ENCODE measurements at regions not wholly inside any gene's neighbourhood (a gene's known extent, or its start where the extent isn't known, plus 50 kb on each side); places are given as distances from the start of the nearest gene placed in this dataset.

DNA sequence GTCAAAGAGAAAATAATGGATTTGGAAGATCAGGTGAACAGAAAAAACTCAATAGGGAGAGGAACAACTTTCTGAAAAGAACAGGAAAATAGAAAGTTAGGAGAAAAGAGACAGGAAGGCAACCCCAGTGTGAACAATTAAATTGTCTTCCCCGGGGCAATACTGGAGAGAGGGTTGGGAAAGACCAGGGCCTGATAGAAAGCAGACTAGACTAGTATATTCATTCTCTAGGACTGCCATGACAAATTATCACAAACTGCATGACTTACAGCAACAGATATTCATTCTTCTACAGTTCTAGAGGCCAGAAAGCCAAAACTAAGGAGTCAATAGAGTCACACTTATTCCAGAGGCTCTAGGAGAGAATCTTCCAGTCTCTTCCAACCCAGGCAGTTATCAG is 482.8 kb downstream of the SOX6 start:
- 83% methylated on average over 1 of the region's 1 CpG for WGBS
- H3K27ac ChIP-seq (ENCODE audit: low read depth in 1 of 2, low read length in 1 of 2): no peak overlapping the region
- H3K4me1 ChIP-seq (ENCODE audit: control insufficient read depth in 2 of 2, insufficient read depth in 2 of 2, low read length in 2 of 2): no peaks in the 10 kb centered on the region
- DNase-seq (ENCODE audit: low read depth in 6 of 9, low spot score in 9 of 9): no peak
- no peaks in the 10 kb centered on the region for H3K9me3 ChIP-seq (ENCODE audit: control insufficient read depth in 2 of 2, insufficient read depth in 1 of 2, low read length in 1 of 2)
- no peaks in the 10 kb centered on the region for H3K27me3 ChIP-seq (ENCODE audit: control insufficient read depth in 2 of 2, insufficient read depth in 1 of 2, low read length in 1 of 2)
- no peak overlapping the region for H3K4me3 ChIP-seq (ENCODE audit: low read length in 2 of 2)
- no peaks in the 10 kb centered on the region for H3K36me3 ChIP-seq (ENCODE audit: control insufficient read depth in 2 of 2, insufficient read depth in 2 of 2, low read length in 1 of 2)

DNA sequence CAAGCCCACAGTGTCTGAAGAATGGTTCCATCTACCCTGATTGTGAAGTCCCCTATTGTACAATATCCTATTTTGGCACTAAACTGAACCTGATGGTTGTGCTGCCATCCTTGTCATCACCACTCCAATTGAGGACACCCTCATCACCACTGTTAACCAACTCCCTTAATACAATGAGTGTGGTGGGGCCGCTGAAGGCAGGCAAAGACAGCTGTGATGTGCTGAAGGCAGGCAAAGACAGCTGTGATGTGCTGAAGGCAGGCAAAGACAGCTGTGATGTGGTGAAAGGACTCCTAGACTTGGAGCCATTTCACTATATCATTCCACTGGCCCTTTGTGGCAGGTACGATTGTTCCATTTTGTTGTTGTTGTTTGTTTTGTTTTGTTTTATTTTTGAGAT is 481.6 kb downstream of the SOX6 start:
- Histone ChIP-seq H3K36me3 (ENCODE audit: control insufficient read depth in 2 of 2, insufficient read depth in 2 of 2, low read length in 1 of 2) (no peaks in the 10 kb centered on the region), H3K27ac (ENCODE audit: low read depth in 1 of 2, low read length in 1 of 2) (no peak overlapping the region), H3K27me3 (ENCODE audit: control insufficient read depth in 2 of 2, insufficient read depth in 1 of 2, low read length in 1 of 2) (no peaks in the 10 kb centered on the region), H3K9me3 (ENCODE audit: control insufficient read depth in 2 of 2, insufficient read depth in 1 of 2, low read length in 1 of 2) (no peaks in the 10 kb centered on the region), H3K4me1 (ENCODE audit: control insufficient read depth in 2 of 2, insufficient read depth in 2 of 2, low read length in 2 of 2) (no peaks in the 10 kb centered on the region), H3K4me3 (ENCODE audit: low read length in 2 of 2) (no peak overlapping the region)
- 95% methylated on average over 2 of the region's 2 CpGs for WGBS
- DNase-seq (ENCODE audit: low read depth in 6 of 9, low spot score in 9 of 9): no peak

DNA sequence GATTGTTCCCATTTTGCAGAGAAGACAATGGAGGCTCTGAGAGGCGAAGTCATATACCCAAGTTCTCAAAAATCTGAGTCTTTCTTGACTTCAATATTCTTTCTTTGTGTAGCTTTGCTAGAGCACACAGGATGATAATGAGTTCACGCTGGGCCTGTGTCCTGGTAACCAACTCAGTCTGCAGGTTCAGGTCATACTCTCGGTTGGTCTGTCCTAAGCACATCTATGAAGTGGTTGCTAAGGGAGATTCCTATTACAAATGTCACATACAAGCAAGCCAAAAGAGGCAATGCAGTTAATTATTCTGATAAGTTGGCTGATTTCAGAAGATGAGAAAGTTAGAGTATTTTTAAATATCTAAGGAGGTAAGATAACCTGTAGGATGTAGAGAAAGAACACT is 481.0 kb downstream of the SOX6 start:
- Histone ChIP-seq H3K9me3 (ENCODE audit: control insufficient read depth in 2 of 2, insufficient read depth in 1 of 2, low read length in 1 of 2) (no peaks in the 10 kb centered on the region), H3K4me1 (ENCODE audit: control insufficient read depth in 2 of 2, insufficient read depth in 2 of 2, low read length in 2 of 2) (no peaks in the 10 kb centered on the region), H3K27me3 (ENCODE audit: control insufficient read depth in 2 of 2, insufficient read depth in 1 of 2, low read length in 1 of 2) (no peaks in the 10 kb centered on the region), H3K4me3 (ENCODE audit: low read length in 2 of 2) (no peak overlapping the region), H3K27ac (ENCODE audit: low read depth in 1 of 2, low read length in 1 of 2) (no peak overlapping the region), H3K36me3 (ENCODE audit: control insufficient read depth in 2 of 2, insufficient read depth in 2 of 2, low read length in 1 of 2) (no peaks in the 10 kb centered on the region)
- WGBS: 96% methylated on average over 3 of the region's 3 CpGs
- no peak for DNase-seq (ENCODE audit: low read depth in 6 of 9, low spot score in 9 of 9)

DNA sequence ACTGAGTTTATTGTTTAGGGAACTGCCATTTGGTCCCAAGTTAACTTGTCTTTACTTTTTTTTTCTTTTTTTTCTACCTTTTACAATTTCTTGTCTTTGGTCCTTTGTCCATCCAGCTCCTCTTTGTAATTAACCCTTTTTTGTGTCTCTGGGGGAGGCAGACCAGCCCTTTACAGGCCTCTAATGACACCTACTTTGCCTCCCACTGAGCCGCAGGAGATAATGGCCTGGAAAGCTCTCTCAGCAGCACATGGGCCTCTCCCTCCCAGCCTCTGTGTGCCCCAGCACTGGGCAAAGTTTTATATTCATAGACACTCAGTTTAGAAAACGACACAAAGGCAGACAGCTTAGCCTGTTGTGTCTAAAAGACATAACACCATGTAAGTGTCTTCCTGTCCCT is 480.4 kb downstream of the SOX6 start:
- Histone ChIP-seq H3K9me3 (ENCODE audit: control insufficient read depth in 2 of 2, insufficient read depth in 1 of 2, low read length in 1 of 2) (no peaks in the 10 kb centered on the region), H3K4me3 (ENCODE audit: low read length in 2 of 2) (no peak overlapping the region), H3K4me1 (ENCODE audit: control insufficient read depth in 2 of 2, insufficient read depth in 2 of 2, low read length in 2 of 2) (no peaks in the 10 kb centered on the region), H3K27me3 (ENCODE audit: control insufficient read depth in 2 of 2, insufficient read depth in 1 of 2, low read length in 1 of 2) (no peaks in the 10 kb centered on the region), H3K36me3 (ENCODE audit: control insufficient read depth in 2 of 2, insufficient read depth in 2 of 2, low read length in 1 of 2) (no peaks in the 10 kb centered on the region), H3K27ac (ENCODE audit: low read depth in 1 of 2, low read length in 1 of 2) (no peak overlapping the region)
- no peak for DNase-seq (ENCODE audit: low read depth in 6 of 9, low spot score in 9 of 9)
- 85% methylated on average over 2 of the region's 2 CpGs for WGBS

DNA sequence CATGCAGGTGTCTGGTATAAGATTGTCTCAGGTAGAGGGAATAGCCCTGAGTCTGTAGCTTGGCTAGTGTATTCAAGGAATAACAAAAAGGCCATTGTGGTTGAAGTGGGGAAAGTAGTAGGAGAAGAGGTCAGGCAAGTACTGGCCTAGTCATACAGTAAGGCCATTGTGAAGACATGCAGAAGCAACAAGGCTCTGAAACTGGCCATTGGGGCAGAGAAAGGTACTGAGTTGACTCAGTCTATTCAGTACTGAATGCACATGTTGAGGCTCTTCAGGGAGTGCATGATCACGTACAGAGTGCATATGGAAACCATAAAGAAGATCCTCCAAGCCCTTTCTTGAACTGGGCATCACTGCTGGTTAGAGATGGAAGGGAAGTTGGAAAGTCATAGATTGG is 477.6 kb downstream of the SOX6 start:
- Histone ChIP-seq H3K27me3 (ENCODE audit: control insufficient read depth in 2 of 2, insufficient read depth in 1 of 2, low read length in 1 of 2) (no peaks in the 10 kb centered on the region), H3K36me3 (ENCODE audit: control insufficient read depth in 2 of 2, insufficient read depth in 2 of 2, low read length in 1 of 2) (no peaks in the 10 kb centered on the region), H3K27ac (ENCODE audit: low read depth in 1 of 2, low read length in 1 of 2) (no peak overlapping the region), H3K9me3 (ENCODE audit: control insufficient read depth in 2 of 2, insufficient read depth in 1 of 2, low read length in 1 of 2) (no peaks in the 10 kb centered on the region), H3K4me3 (ENCODE audit: low read length in 2 of 2) (no peak overlapping the region), H3K4me1 (ENCODE audit: control insufficient read depth in 2 of 2, insufficient read depth in 2 of 2, low read length in 2 of 2) (no peaks in the 10 kb centered on the region)
- 87% methylated on average over 1 of the region's 1 CpG for WGBS
- DNase-seq (ENCODE audit: low read depth in 6 of 9, low spot score in 9 of 9): no peak

DNA sequence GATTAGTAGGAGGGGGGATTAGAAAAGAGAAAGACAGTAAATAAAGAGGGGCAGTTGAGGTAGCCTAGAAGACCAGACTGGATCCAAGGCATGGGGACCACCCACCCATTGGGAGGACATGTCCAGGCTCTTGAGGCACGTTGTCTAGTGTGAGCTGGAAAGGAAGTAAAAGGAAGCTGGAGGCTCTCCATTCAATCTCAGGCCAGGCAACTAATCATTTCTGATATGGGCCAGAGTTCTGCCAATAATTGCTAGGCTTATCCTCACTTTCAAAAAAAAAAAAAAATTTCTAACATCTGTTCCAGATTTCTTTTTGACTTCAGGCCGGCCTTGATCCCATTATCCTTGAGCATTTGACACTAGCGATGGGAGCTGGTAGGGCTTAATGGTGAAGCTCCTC is 476.1 kb downstream of the SOX6 start:
- no peak overlapping the region for H3K27ac ChIP-seq (ENCODE audit: low read depth in 1 of 2, low read length in 1 of 2)
- 89% methylated on average over 3 of the region's 3 CpGs for WGBS
- no peak for DNase-seq (ENCODE audit: low read depth in 6 of 9, low spot score in 9 of 9)
- no peaks in the 10 kb centered on the region for H3K36me3 ChIP-seq (ENCODE audit: control insufficient read depth in 2 of 2, insufficient read depth in 2 of 2, low read length in 1 of 2)
- H3K9me3 ChIP-seq (ENCODE audit: control insufficient read depth in 2 of 2, insufficient read depth in 1 of 2, low read length in 1 of 2): no peaks in the 10 kb centered on the region
- no peaks in the 10 kb centered on the region for H3K4me1 ChIP-seq (ENCODE audit: control insufficient read depth in 2 of 2, insufficient read depth in 2 of 2, low read length in 2 of 2)
- no peaks in the 10 kb centered on the region for H3K27me3 ChIP-seq (ENCODE audit: control insufficient read depth in 2 of 2, insufficient read depth in 1 of 2, low read length in 1 of 2)
- H3K4me3 ChIP-seq (ENCODE audit: low read length in 2 of 2): no peak overlapping the region

DNA sequence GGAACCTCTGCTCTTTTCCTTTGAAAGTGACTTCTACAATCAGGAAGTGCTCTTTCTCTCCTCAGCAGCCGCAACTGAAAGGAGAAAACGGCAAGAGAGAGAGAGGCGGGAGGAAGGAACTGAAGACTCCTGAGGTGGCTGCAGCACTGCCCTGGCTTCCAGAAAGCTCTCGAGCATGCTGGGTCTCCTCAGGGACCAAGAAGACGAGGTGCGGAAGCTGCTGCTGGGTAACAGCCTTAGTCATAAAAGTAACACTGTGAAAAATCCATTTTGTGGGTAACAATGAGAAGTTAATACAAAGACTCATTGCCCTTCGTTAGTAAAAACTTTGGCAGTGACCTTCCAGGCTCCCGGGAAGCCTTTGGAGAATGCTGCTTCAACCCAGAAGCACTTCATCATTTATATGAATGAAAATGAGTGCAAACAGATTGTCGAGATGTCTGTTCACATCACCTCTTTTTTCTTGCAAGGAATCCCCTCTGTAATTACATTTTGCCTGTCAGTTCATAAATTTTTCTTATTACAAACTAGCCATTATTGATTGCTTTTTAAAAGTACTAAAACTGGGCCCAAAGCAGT is 473.4 kb downstream of the SOX6 start:
- no peak overlapping the region for H3K27ac ChIP-seq (ENCODE audit: low read depth in 1 of 2, low read length in 1 of 2)
- no peak overlapping the region for H3K4me3 ChIP-seq (ENCODE audit: low read length in 2 of 2)
- H3K36me3 ChIP-seq (ENCODE audit: control insufficient read depth in 2 of 2, insufficient read depth in 2 of 2, low read length in 1 of 2): no peaks in the 10 kb centered on the region
- H3K27me3 ChIP-seq (ENCODE audit: control insufficient read depth in 2 of 2, insufficient read depth in 1 of 2, low read length in 1 of 2): no peaks in the 10 kb centered on the region
- H3K4me1 ChIP-seq (ENCODE audit: control insufficient read depth in 2 of 2, insufficient read depth in 2 of 2, low read length in 2 of 2): no peaks in the 10 kb centered on the region
- 72% methylated on average over 9 of the region's 9 CpGs for WGBS
- DNase-seq (ENCODE audit: low read depth in 6 of 9, low spot score in 9 of 9): no peak
- H3K9me3 ChIP-seq (ENCODE audit: control insufficient read depth in 2 of 2, insufficient read depth in 1 of 2, low read length in 1 of 2): no peaks in the 10 kb centered on the region

DNA sequence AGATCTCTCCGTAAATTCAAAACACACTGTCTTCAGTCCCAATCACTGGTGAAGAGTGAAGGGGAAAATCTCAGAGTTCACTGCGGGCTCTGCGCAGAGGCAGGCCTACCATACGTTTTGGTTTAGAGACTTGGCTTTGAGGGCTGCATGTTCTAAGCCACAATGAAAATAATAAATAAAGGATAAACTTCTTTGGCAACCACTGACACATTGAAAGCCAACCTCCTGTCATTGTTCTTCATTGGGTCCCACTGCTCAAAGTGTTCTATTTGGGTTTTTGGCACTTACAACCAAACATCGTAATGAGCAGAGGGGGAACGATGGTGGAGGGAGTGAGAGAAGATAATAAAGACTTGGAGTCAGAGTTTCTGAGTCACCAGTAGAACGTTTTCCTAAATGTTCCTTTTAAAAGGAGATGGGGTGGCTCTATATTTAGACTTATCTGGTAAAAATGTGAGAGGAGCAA is 472.9 kb downstream of the SOX6 start:
- Histone ChIP-seq H3K27me3 (ENCODE audit: control insufficient read depth in 2 of 2, insufficient read depth in 1 of 2, low read length in 1 of 2) (no peaks in the 10 kb centered on the region), H3K4me1 (ENCODE audit: control insufficient read depth in 2 of 2, insufficient read depth in 2 of 2, low read length in 2 of 2) (no peaks in the 10 kb centered on the region), H3K36me3 (ENCODE audit: control insufficient read depth in 2 of 2, insufficient read depth in 2 of 2, low read length in 1 of 2) (no peaks in the 10 kb centered on the region), H3K9me3 (ENCODE audit: control insufficient read depth in 2 of 2, insufficient read depth in 1 of 2, low read length in 1 of 2) (no peaks in the 10 kb centered on the region), H3K27ac (ENCODE audit: low read depth in 1 of 2, low read length in 1 of 2) (no peak overlapping the region), H3K4me3 (ENCODE audit: low read length in 2 of 2) (no peak overlapping the region)
- no peak for DNase-seq (ENCODE audit: low read depth in 6 of 9, low spot score in 9 of 9)
- 93% methylated on average over 7 of the region's 7 CpGs for WGBS

DNA sequence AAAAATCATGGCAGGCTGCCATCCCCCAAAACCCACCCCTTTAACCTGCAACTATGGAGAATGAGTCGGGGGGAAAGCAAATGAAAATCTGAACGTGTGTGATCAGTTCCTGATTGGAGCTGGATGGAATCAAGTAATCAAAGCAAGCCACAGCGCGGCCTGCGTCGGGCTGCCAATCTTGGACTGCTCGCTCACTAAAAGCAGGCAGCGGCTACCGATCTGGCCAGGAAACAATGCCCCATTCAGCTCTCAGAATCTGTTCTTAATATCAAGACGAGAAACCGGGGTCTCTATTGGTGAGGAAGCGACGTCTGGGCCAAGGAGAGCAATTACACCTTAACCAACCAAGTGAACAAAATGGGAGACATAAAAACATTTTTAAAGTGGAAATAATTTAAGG is 472.2 kb downstream of the SOX6 start:
- H3K4me3 ChIP-seq (ENCODE audit: low read length in 2 of 2): no peak overlapping the region
- no peaks in the 10 kb centered on the region for H3K27me3 ChIP-seq (ENCODE audit: control insufficient read depth in 2 of 2, insufficient read depth in 1 of 2, low read length in 1 of 2)
- no peaks in the 10 kb centered on the region for H3K9me3 ChIP-seq (ENCODE audit: control insufficient read depth in 2 of 2, insufficient read depth in 1 of 2, low read length in 1 of 2)
- no peaks in the 10 kb centered on the region for H3K4me1 ChIP-seq (ENCODE audit: control insufficient read depth in 2 of 2, insufficient read depth in 2 of 2, low read length in 2 of 2)
- no peak for DNase-seq (ENCODE audit: low read depth in 6 of 9, low spot score in 9 of 9)
- 97% methylated on average over 13 of the region's 13 CpGs for WGBS
- no peaks in the 10 kb centered on the region for H3K36me3 ChIP-seq (ENCODE audit: control insufficient read depth in 2 of 2, insufficient read depth in 2 of 2, low read length in 1 of 2)
- no peak overlapping the region for H3K27ac ChIP-seq (ENCODE audit: low read depth in 1 of 2, low read length in 1 of 2)
